T-cell (primary cell): ENCODE measurements at regions not wholly inside any gene's neighbourhood (a gene's known extent, or its start where the extent isn't known, plus 50 kb on each side); places are given as distances from the start of the nearest gene placed in this dataset.

Experiments
- ATAC-seq, 4 experiments: fragments of 200-7000 bp in 3 of 4; fragments of 150-1000 bp in 1 of 4; cut with Tn5 transposase; replicated peaks in 1 of 4; 1 replicate in 3 of 4; 2 replicates in 1 of 4; pipeline ENCODE4 v1.10.0; 2021; ENCODE audit warnings: moderate library complexity in 3 of 4, mild to moderate bottlenecking in 2 of 4, moderate number of reproducible peaks in 1 of 4
- CTCF ChIA-PET, 2 donors: fragments of 300-600 bp; sonication (Branson Sonifier 250); formaldehyde crosslinking; loops; one replicate each; lab custom pipeline; 2022; ENCODE audit warnings: antibody characterized with exemption in 2 of 2; lab: Charles Lee
- POLR2A ChIA-PET, 2 donors: fragments of 300-600 bp; sonication (Branson Sonifier 250); formaldehyde crosslinking; loops; one replicate each; lab custom pipeline; 2022; ENCODE audit warnings: antibody characterized with exemption in 2 of 2; lab: Charles Lee
- DNase-seq, 35 experiments: peaks; one replicate each; pipeline versions ENCODE4 v3.0.0 to v3.0.0-alpha.2; 2013 to 2023
- H3K27ac ChIP-seq: one replicate; pipeline ENCODE4 v1.5.1; 2013; ENCODE audit warnings: low read length
- H3K27me3 ChIP-seq, 2 experiments: replicated peaks in 1 of 2; 1 replicate in 1 of 2; 2 replicates in 1 of 2; pipeline versions ENCODE4 v1.6.1 to v1.7.0; 2013; ENCODE audit warnings: low read length in 1 of 2, mixed read lengths in 1 of 2; ENCODE audit not compliant: control insufficient read depth in 2 of 2, insufficient read depth in 2 of 2; ENCODE audit errors: extremely low read depth in 1 of 2
- H3K36me3 ChIP-seq, 2 donors: 1 replicate in 1 of 2; 2 replicates in 1 of 2; pipeline versions ENCODE4 v1.6.1 to v1.7.0; 2013; ENCODE audit warnings: low read length in 1 of 2; ENCODE audit not compliant: control insufficient read depth in 2 of 2, insufficient read depth in 1 of 2; ENCODE audit errors: extremely low read depth in 1 of 2
- H3K4me1 ChIP-seq, 2 experiments: 1 replicate in 1 of 2; 2 replicates in 1 of 2; pipeline versions ENCODE4 v1.6.1 to v1.7.0; 2013; ENCODE audit warnings: low read length in 2 of 2, mixed read lengths in 1 of 2; ENCODE audit not compliant: insufficient read depth in 2 of 2, control insufficient read depth in 1 of 2; ENCODE audit errors: extremely low read depth in 1 of 2
- H3K4me3 ChIP-seq, 2 donors: 1 replicate in 1 of 2; 2 replicates in 1 of 2; pipeline versions ENCODE4 v1.5.1 to v1.7.0; 2013; ENCODE audit warnings: mild to moderate bottlenecking in 2 of 2, low read length in 1 of 2, moderate library complexity in 1 of 2; ENCODE audit not compliant: control insufficient read depth in 1 of 2; ENCODE audit errors: extremely low read depth in 1 of 2
- H3K9me3 ChIP-seq: 2 replicates; pipeline ENCODE4 v1.7.0; 2013
- H3K27ac Mint-ChIP-seq, 2 donors: one replicate each; pipeline ENCODE4 v1.8.0; 2020 to 2021; ENCODE audit warnings: mild to moderate bottlenecking in 2 of 2, mixed read lengths in 2 of 2
- H3K27me3 Mint-ChIP-seq, 2 donors: one replicate each; pipeline ENCODE4 v1.8.0; 2021 to 2022; ENCODE audit warnings: mixed read lengths in 2 of 2
- H3K36me3 Mint-ChIP-seq: one replicate; pipeline ENCODE4 v1.8.0; 2021; ENCODE audit warnings: mixed read lengths
- H3K4me1 Mint-ChIP-seq, 3 donors: one replicate each; pipeline ENCODE4 v1.8.0; 2020 to 2022; ENCODE audit warnings: mixed read lengths in 3 of 3, mild to moderate bottlenecking in 1 of 3
- H3K4me3 Mint-ChIP-seq, 3 donors: one replicate each; pipeline ENCODE4 v1.8.0; 2020 to 2022; ENCODE audit warnings: mild to moderate bottlenecking in 3 of 3, mixed read lengths in 3 of 3, moderate library complexity in 3 of 3
- H3K9me3 Mint-ChIP-seq, 3 donors: one replicate each; pipeline ENCODE4 v1.8.0; 2020 to 2022; ENCODE audit warnings: mixed read lengths in 3 of 3
- WGBS: methylation state at CpG from one replicate; pipeline ENCODE4 v1.1.5; 2013; ENCODE audit warnings: missing lambda C conversion rate; ENCODE audit not compliant: insufficient coverage; 5-methylcytosine and 5-hydroxymethylcytosine counted together

- Histone ChIP-seq H3K4me3 (no peak overlapping the region), H3K9me3 (no peaks in the 10 kb centered on the region), H3K4me1 (no peaks in the 10 kb centered on the region), H3K36me3 (no peaks in the 10 kb centered on the region), H3K27me3 (no peaks in the 10 kb centered on the region), H3K27ac (no peak overlapping the region)
- ATAC-seq (no peak), DNase-seq (no peak)
- Mint-ChIP-seq H3K36me3 (no peaks in the 10 kb centered on the region), H3K27me3 (no peaks in the 10 kb centered on the region), H3K9me3 (peaks cover 0 to 3% (median 0%) of the 10 kb centered on the region in 3 donors), H3K4me3 (no peak overlapping the region), H3K27ac (no peak overlapping the region), H3K4me1 (no peaks in the 10 kb centered on the region)
- ChIA-PET CTCF (no interaction called here), POLR2A (no interaction called here)
- WGBS, result no CpG with 5 or more reads among the region's 6 CpGs
These were observed 127.2 kb downstream of the MXRA5 start for GRCh38 chrX:3219231-3219630.

- Mint-ChIP-seq H3K36me3 (no peaks in the 10 kb centered on the region), H3K4me1 (no peaks in the 10 kb centered on the region), H3K9me3 (peaks cover 0 to 3% (median 0%) of the 10 kb centered on the region in 3 donors), H3K4me3 (no peak overlapping the region), H3K27ac (no peak overlapping the region), H3K27me3 (no peaks in the 10 kb centered on the region)
- no peak overlapping the region for H3K4me3 ChIP-seq
- no peaks in the 10 kb centered on the region for H3K9me3 ChIP-seq
- ChIA-PET CTCF (interaction anchor here in 1 of 2 donors (0.5 kb wide), 1 partner anchor 200 kb away, joined by 3 read pairs; no protein-coding TSS in a partner anchor), POLR2A (no interaction called here)
- no peaks in the 10 kb centered on the region for H3K36me3 ChIP-seq
- 33% methylated on average over 1 of the region's 1 CpG for WGBS
- no peak for DNase-seq
- H3K4me1 ChIP-seq, result no peaks in the 10 kb centered on the region
- no peak for ATAC-seq
- H3K27ac ChIP-seq, result no peak overlapping the region
- H3K27me3 ChIP-seq, result no peaks in the 10 kb centered on the region
These were observed 128.0 kb downstream of the MXRA5 start for GRCh38 chrX:3218442-3218841.

- ChIA-PET POLR2A (no interaction called here), CTCF (no interaction called here)
- Histone ChIP-seq H3K36me3 (no peaks in the 10 kb centered on the region), H3K27ac (no peak overlapping the region), H3K9me3 (no peaks in the 10 kb centered on the region), H3K27me3 (no peaks in the 10 kb centered on the region), H3K4me1 (no peaks in the 10 kb centered on the region), H3K4me3 (no peak overlapping the region)
- H3K27ac Mint-ChIP-seq, result no peak overlapping the region
- ATAC-seq (no peak), DNase-seq (no peak)
- H3K4me1 Mint-ChIP-seq, result no peaks in the 10 kb centered on the region
- no peaks in the 10 kb centered on the region for H3K36me3 Mint-ChIP-seq
- peaks cover 0 to 3% (median 0%) of the 10 kb centered on the region in 3 donors for H3K9me3 Mint-ChIP-seq
- H3K27me3 Mint-ChIP-seq, result no peaks in the 10 kb centered on the region
- H3K4me3 Mint-ChIP-seq, result no peak overlapping the region
- WGBS, result no CpG with 5 or more reads among the region's 5 CpGs
These were observed 129.8 kb downstream of the MXRA5 start for GRCh38 chrX:3216581-3217180.

- WGBS, result no CpG with 5 or more reads among the region's 2 CpGs
- Histone ChIP-seq H3K9me3 (no peaks in the 10 kb centered on the region), H3K36me3 (no peaks in the 10 kb centered on the region), H3K4me1 (no peaks in the 10 kb centered on the region), H3K27me3 (no peaks in the 10 kb centered on the region), H3K4me3 (no peak overlapping the region), H3K27ac (no peak overlapping the region)
- POLR2A ChIA-PET, result no interaction called here
- DNase-seq (no peak), ATAC-seq (no peak)
- Mint-ChIP-seq H3K27ac (no peak overlapping the region), H3K9me3 (peaks cover 0 to 3% (median 0%) of the 10 kb centered on the region in 3 donors), H3K36me3 (no peaks in the 10 kb centered on the region), H3K4me3 (no peak overlapping the region), H3K27me3 (peaks cover 0 to 3% of the 10 kb centered on the region in 2 donors), H3K4me1 (no peaks in the 10 kb centered on the region)
- CTCF ChIA-PET, result no interaction called here
These were observed 131.2 kb downstream of the MXRA5 start for GRCh38 chrX:3215249-3215648.

- Histone ChIP-seq H3K4me3 (no peak overlapping the region), H3K27me3 (no peaks in the 10 kb centered on the region), H3K27ac (no peak overlapping the region), H3K9me3 (no peaks in the 10 kb centered on the region), H3K36me3 (no peaks in the 10 kb centered on the region), H3K4me1 (no peaks in the 10 kb centered on the region)
- WGBS, result no CpG with 5 or more reads among the region's 6 CpGs
- DNase-seq, result no peak
- peaks cover 0 to 6% of the 10 kb centered on the region in 2 donors for H3K27me3 Mint-ChIP-seq
- no peaks in the 10 kb centered on the region for H3K36me3 Mint-ChIP-seq
- POLR2A ChIA-PET, result no interaction called here
- no peaks in the 10 kb centered on the region for H3K9me3 Mint-ChIP-seq
- no peak for ATAC-seq
- H3K27ac Mint-ChIP-seq, result no peak overlapping the region
- H3K4me1 Mint-ChIP-seq, result no peaks in the 10 kb centered on the region
- CTCF ChIA-PET, result no interaction called here
- H3K4me3 Mint-ChIP-seq, result no peak overlapping the region
These were observed 140.1 kb downstream of the MXRA5 start for GRCh38 chrX:3206314-3206713.

- Histone ChIP-seq H3K4me1 (no peaks in the 10 kb centered on the region), H3K27me3 (no peaks in the 10 kb centered on the region), H3K27ac (no peak overlapping the region), H3K9me3 (no peaks in the 10 kb centered on the region), H3K4me3 (no peak overlapping the region), H3K36me3 (no peaks in the 10 kb centered on the region)
- Mint-ChIP-seq H3K4me1 (no peaks in the 10 kb centered on the region), H3K27ac (no peak overlapping the region), H3K27me3 (peaks cover 0 to 3% of the 10 kb centered on the region in 2 donors), H3K36me3 (no peaks in the 10 kb centered on the region), H3K9me3 (peaks cover 0 to under 1% (median 0%) of the 10 kb centered on the region in 3 donors), H3K4me3 (no peak overlapping the region)
- no peak for DNase-seq
- no peak for ATAC-seq
- ChIA-PET CTCF (no interaction called here), POLR2A (no interaction called here)
- WGBS, result no CpG with 5 or more reads among the region's 5 CpGs
These were observed 141.8 kb downstream of the MXRA5 start for GRCh38 chrX:3204606-3205005.

GRCh38 chrX:3195845-3196244 is 150.6 kb downstream of the MXRA5 start:
- Mint-ChIP-seq H3K36me3 (no peaks in the 10 kb centered on the region), H3K27me3 (peaks cover 3 to 4% of the 10 kb centered on the region in 2 donors), H3K4me3 (no peak overlapping the region), H3K27ac (no peak overlapping the region), H3K9me3 (peaks cover 7 to 21% (median 8%) of the 10 kb centered on the region in 3 donors), H3K4me1 (no peaks in the 10 kb centered on the region)
- no peaks in the 10 kb centered on the region for H3K4me1 ChIP-seq
- H3K36me3 ChIP-seq, result no peaks in the 10 kb centered on the region
- ATAC-seq (no peak), DNase-seq (no peak)
- no peaks in the 10 kb centered on the region for H3K9me3 ChIP-seq
- no CpG with 5 or more reads among the region's 1 CpG for WGBS
- no peak overlapping the region for H3K4me3 ChIP-seq
- H3K27me3 ChIP-seq, result no peaks in the 10 kb centered on the region
- POLR2A ChIA-PET, result no interaction called here
- CTCF ChIA-PET, result no interaction called here
- no peak overlapping the region for H3K27ac ChIP-seq
